ENCODE measurements at regions not wholly inside any gene's neighbourhood (a gene's known extent, or its start where the extent isn't known, plus 50 kb on each side); places are given as distances from the start of the nearest gene placed in this dataset.

DNA sequence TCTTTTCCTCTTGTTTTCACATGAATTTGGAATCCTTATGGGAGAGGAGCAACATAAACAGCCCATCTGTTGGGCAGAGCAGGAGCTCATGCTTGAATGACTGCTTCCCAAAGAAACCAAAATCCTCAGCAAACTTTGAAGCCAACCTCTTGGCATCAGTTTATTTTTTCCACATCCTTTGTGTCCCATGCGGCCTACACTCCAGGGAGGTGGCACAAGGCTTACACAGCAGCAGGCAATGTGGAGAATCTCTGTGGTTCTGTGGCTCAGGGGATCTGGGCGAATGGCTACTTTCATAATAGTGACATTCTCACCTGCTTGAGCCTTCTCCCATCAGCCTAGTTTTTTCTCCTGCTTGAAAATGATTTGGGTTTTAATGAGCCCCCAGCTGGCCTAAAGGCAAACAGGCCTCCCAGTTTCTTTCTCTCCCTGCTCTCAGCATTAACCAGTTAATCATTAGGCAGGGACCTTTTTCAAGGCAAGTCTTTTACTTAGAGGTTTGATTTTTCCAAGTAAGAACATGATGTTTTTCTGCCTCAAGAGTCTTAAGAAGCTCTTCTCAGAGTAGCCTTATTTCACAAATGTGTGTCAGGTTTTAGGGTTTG lies 370.3 kb downstream of the ARHGEF28 start:
- TF ChIP-seq CTCF (IDR thresholded peaks at IDR 0.05) (no peak), POLR2A (IDR thresholded peaks at IDR 0.05) (no peak)
